Mesenchymal stem cell (in vitro differentiated cells and primary cell): ENCODE measurements at regions not wholly inside any gene's neighbourhood (a gene's known extent, or its start where the extent isn't known, plus 50 kb on each side); places are given as distances from the start of the nearest gene placed in this dataset.

Source experiments
- DNase-seq: peaks from one replicate; pipeline ENCODE4 v3.0.0-alpha.2; 2013
- H2AFZ ChIP-seq: one replicate; pipeline ENCODE4 v1.6.1; 2013; ENCODE audit warnings: low read depth, mild to moderate bottlenecking, control low read depth, inconsistent platforms, low read length, moderate library complexity
- H2AK5ac ChIP-seq: 2 replicates; pipeline ENCODE4 v1.6.1; 2013; ENCODE audit warnings: low read length, moderate library complexity, mild to moderate bottlenecking, inconsistent platforms; ENCODE audit not compliant: severe bottlenecking
- H2BK120ac ChIP-seq: one replicate; pipeline ENCODE4 v1.6.1; 2013; ENCODE audit warnings: low read depth, mild to moderate bottlenecking, inconsistent platforms, low read length, moderate library complexity
- H2BK12ac ChIP-seq, 2 experiments: one replicate each; pipeline ENCODE4 v1.6.1; 2013; ENCODE audit warnings: inconsistent platforms in 2 of 2, low read length in 2 of 2, mild to moderate bottlenecking in 2 of 2, moderate library complexity in 2 of 2, control low read depth in 1 of 2
- H2BK15ac ChIP-seq: one replicate; pipeline ENCODE4 v1.6.1; 2013; ENCODE audit warnings: mild to moderate bottlenecking, low read depth, inconsistent platforms; ENCODE audit not compliant: poor library complexity, severe bottlenecking
- H2BK5ac ChIP-seq: 2 replicates; pipeline ENCODE4 v1.6.1; 2013; ENCODE audit warnings: low read depth, mild to moderate bottlenecking, low read length, control low read depth, inconsistent platforms; ENCODE audit not compliant: poor library complexity, severe bottlenecking
- H3K14ac ChIP-seq, 2 experiments: one replicate each; pipeline ENCODE4 v1.6.1; 2013; ENCODE audit warnings: inconsistent platforms in 2 of 2, low read length in 2 of 2, control low read depth in 1 of 2, mild to moderate bottlenecking in 1 of 2, moderate library complexity in 1 of 2
- H3K18ac ChIP-seq, 2 experiments: one replicate each; pipeline ENCODE4 v1.6.1; 2013; ENCODE audit warnings: inconsistent platforms in 2 of 2, low read length in 2 of 2, control low read depth in 1 of 2, low read depth in 1 of 2, mild to moderate bottlenecking in 1 of 2
- H3K23ac ChIP-seq, 2 experiments: one replicate each; pipeline ENCODE4 v1.6.1; 2013; ENCODE audit warnings: inconsistent platforms in 2 of 2, low read length in 2 of 2, mild to moderate bottlenecking in 2 of 2, moderate library complexity in 2 of 2, control low read depth in 1 of 2
- H3K27ac ChIP-seq: 2 replicates; pipeline ENCODE4 v1.5.1; 2013; ENCODE audit warnings: mild to moderate bottlenecking, moderate library complexity, low read length, control low read depth, inconsistent platforms; ENCODE audit not compliant: poor library complexity, severe bottlenecking
- H3K27me3 ChIP-seq, 2 experiments: 2 replicates each; pipeline versions ENCODE4 v1.6.1 to v1.7.0; 2013; ENCODE audit warnings: low read length in 2 of 2, mild to moderate bottlenecking in 2 of 2, moderate library complexity in 2 of 2, control low read depth in 1 of 2, inconsistent platforms in 1 of 2; ENCODE audit not compliant: control insufficient read depth in 1 of 2, insufficient read depth in 1 of 2
- H3K36me3 ChIP-seq, 2 experiments: 2 replicates each; pipeline versions ENCODE4 v1.6.1 to v1.7.0; 2013; ENCODE audit warnings: low read length in 2 of 2, control low read depth in 1 of 2, inconsistent platforms in 1 of 2, low read depth in 1 of 2, mild to moderate bottlenecking in 1 of 2; ENCODE audit not compliant: insufficient read depth in 2 of 2, control insufficient read depth in 1 of 2
- H3K4ac ChIP-seq, 2 experiments: one replicate each; pipeline ENCODE4 v1.6.1; 2013; ENCODE audit warnings: inconsistent platforms in 2 of 2, low read length in 2 of 2, mild to moderate bottlenecking in 2 of 2, moderate library complexity in 2 of 2, control low read depth in 1 of 2, low read depth in 1 of 2
- H3K4me1 ChIP-seq: 2 replicates; pipeline ENCODE4 v1.6.1; 2013; ENCODE audit warnings: low read depth, low read length, control low read depth; ENCODE audit not compliant: control insufficient read depth, insufficient read depth
- H3K4me2 ChIP-seq: 2 replicates; pipeline ENCODE4 v1.6.1; 2013; ENCODE audit warnings: low read length, mild to moderate bottlenecking, inconsistent platforms; ENCODE audit not compliant: poor library complexity, severe bottlenecking
- H3K4me3 ChIP-seq, 2 experiments: 2 replicates each; pipeline versions ENCODE4 v1.5.1 to v1.7.0; 2013; ENCODE audit warnings: low read length in 2 of 2, mild to moderate bottlenecking in 2 of 2, control low read depth in 1 of 2, low read depth in 1 of 2; ENCODE audit not compliant: insufficient read depth in 1 of 2
- H3K79me1 ChIP-seq: replicated peaks from 2 replicates; pipeline ENCODE4 v1.6.1; 2013; ENCODE audit warnings: mild to moderate bottlenecking, control low read depth, low read length, inconsistent platforms; ENCODE audit not compliant: poor library complexity, severe bottlenecking
- H3K9ac ChIP-seq: 2 replicates; pipeline ENCODE4 v1.7.0; 2013; ENCODE audit warnings: mild to moderate bottlenecking, low read length, moderate library complexity
- H3K9me3 ChIP-seq: 2 replicates; pipeline ENCODE4 v1.7.0; 2013; ENCODE audit warnings: mild to moderate bottlenecking, low read length; ENCODE audit not compliant: control insufficient read depth
- H4K8ac ChIP-seq: one replicate; pipeline ENCODE4 v1.6.1; 2013; ENCODE audit warnings: inconsistent platforms, mild to moderate bottlenecking, low read length, moderate library complexity
- H4K91ac ChIP-seq: one replicate; pipeline ENCODE4 v1.6.1; 2013; ENCODE audit warnings: mild to moderate bottlenecking, low read length, inconsistent platforms
- WGBS: methylation state at CpG from one replicate; pipeline ENCODE4 v1.1.7; 2013; ENCODE audit warnings: mixed read lengths; 5-methylcytosine and 5-hydroxymethylcytosine counted together

DNA sequence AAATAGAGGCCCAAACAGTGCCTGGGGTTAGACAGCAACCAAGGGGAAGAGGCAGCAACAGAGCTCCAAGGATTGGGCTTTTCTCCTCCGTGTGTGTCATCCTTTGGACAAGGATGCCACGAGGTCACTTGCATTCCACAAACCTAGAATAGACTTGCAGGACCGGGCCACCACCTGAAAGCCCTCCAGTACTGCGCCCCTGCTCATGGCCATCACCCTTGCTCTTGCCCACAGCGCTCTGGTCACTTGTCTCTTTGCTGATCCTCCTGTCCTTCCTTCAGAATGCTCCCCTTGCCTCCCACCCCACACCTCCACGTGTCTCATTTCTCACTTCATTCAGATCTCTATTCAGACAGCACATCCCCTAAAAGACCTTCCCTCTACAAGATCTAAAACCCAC is 247.4 kb downstream of the MATN1 start:
- Histone ChIP-seq H2BK15ac (no peak overlapping the region), H4K91ac (no peak overlapping the region), H3K9me3 (peaks cover 10% of the 10 kb centered on the region), H3K36me3 (no peaks in the 10 kb centered on the region), H3K9ac (no peak overlapping the region), H2BK5ac (no peak overlapping the region), H2BK120ac (no peak overlapping the region), H3K4me3 (no peak overlapping the region), H3K4me2 (no peak overlapping the region), H2AK5ac (no peak overlapping the region), H2BK12ac (no peak overlapping the region), H3K4me1 (no peaks in the 10 kb centered on the region), H3K23ac (no peak overlapping the region), H3K79me1 (no peaks in the 10 kb centered on the region), H3K27me3 (peaks cover 0 to 7% of the 10 kb centered on the region in 2 experiments), H2AFZ (no peak overlapping the region), H3K14ac (no peak overlapping the region), H3K4ac (no peak overlapping the region), H3K18ac (no peak overlapping the region), H4K8ac (no peak overlapping the region), H3K27ac (no peak overlapping the region)
- no peak for DNase-seq
- 47% methylated on average over 6 of the region's 6 CpGs for WGBS

- Histone ChIP-seq H3K4me3 (no peak overlapping the region), H3K4me1 (no peaks in the 10 kb centered on the region), H3K18ac (no peak overlapping the region), H4K91ac (no peak overlapping the region), H4K8ac (no peak overlapping the region), H3K79me1 (no peaks in the 10 kb centered on the region), H3K14ac (no peak overlapping the region), H2BK120ac (no peak overlapping the region), H2BK15ac (no peak overlapping the region), H3K9me3 (peaks cover 2% of the 10 kb centered on the region), H3K36me3 (no peaks in the 10 kb centered on the region), H2AK5ac (no peak overlapping the region), H3K4ac (no peak overlapping the region), H3K27ac (no peak overlapping the region), H3K9ac (no peak overlapping the region), H3K4me2 (no peak overlapping the region), H2BK12ac (no peak overlapping the region), H2BK5ac (no peak overlapping the region), H3K23ac (no peak overlapping the region), H3K27me3 (peaks cover 0 to 7% of the 10 kb centered on the region in 2 experiments), H2AFZ (no peak overlapping the region)
- no peak for DNase-seq
- WGBS, result 77% methylated on average over 9 of the region's 9 CpGs
Measured at GRCh38 chr1:30475201-30475600, 248.2 kb downstream of the MATN1 start.

DNA sequence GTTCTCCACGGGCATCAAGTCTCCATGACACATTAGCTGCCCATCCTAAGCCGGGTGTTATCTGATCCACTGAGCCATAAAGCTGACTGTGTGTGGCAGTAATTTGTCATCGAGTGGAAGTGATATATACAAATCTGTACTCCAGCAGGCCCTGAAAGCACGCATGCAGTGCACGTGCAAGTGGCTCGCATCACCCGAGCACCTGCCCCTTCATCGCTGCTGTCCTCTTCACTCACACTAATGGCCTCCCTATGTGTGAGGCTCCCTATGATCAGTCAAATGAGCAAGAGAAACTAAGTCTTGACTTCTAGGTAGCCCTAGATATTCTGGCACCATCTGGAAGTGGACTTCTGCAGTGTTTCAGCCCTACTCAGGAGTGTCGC is 248.6 kb downstream of the MATN1 start:
- Histone ChIP-seq H3K4me1 (no peaks in the 10 kb centered on the region), H3K27me3 (peaks cover 0 to 7% of the 10 kb centered on the region in 2 experiments), H4K8ac (no peak overlapping the region), H3K18ac (no peak overlapping the region), H2AFZ (no peak overlapping the region), H3K36me3 (no peaks in the 10 kb centered on the region), H4K91ac (no peak overlapping the region), H3K4me3 (no peak overlapping the region), H2BK120ac (no peak overlapping the region), H3K9ac (no peak overlapping the region), H3K4me2 (no peak overlapping the region), H3K9me3 (no peaks in the 10 kb centered on the region), H2AK5ac (no peak overlapping the region), H3K23ac (no peak overlapping the region), H3K14ac (no peak overlapping the region), H2BK12ac (no peak overlapping the region), H3K27ac (no peak overlapping the region), H2BK5ac (no peak overlapping the region), H3K4ac (no peak overlapping the region), H2BK15ac (no peak overlapping the region), H3K79me1 (no peaks in the 10 kb centered on the region)
- DNase-seq, result no peak
- 72% methylated on average over 9 of the region's 9 CpGs for WGBS

DNA sequence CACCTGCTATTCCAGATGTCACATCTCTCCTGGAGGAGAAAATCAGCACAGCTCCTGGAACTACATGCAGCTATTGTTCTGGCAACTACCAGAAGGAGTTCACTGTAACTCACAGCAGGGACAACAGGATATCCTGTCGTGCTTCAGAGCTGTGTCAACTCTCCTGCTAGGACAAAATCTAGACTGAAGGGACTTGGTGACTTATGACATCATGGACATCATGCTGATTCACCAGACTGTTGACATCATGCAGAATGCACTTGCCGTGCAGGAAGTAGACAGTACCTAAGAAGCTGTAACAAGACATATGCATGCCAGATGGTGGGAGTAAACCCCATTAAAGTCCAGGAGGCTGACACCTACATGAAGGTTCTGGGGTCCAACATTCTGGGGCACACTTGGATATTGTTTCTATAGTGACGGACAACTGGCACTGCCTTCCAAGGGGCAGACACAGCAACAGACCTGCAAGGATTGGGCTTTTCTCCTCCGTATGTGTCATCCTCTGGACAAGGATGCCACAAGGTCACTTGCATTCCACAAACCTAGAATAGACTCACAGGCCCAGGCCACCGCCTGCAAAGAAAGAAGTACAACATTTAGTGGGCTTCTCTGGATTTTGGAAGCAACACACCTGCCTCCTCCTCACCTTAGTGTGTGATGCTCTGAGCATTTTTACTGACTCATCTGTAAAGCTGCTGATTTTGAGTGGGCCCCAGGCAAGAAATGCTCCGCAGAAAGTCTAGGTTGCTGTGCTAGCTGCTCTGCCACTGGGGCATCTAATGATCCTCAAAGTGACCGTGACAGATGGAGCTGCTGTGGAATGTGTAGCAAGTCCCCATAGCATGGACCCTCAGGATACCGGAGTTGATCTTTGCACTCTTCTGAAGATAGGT is 249.2 kb downstream of the MATN1 start:
- Histone ChIP-seq H3K4ac (no peak overlapping the region), H3K4me2 (no peak overlapping the region), H3K27me3 (peaks cover 0 to 7% of the 10 kb centered on the region in 2 experiments), H4K8ac (no peak overlapping the region), H3K4me3 (no peak overlapping the region), H2BK120ac (no peak overlapping the region), H2BK12ac (no peak overlapping the region), H2BK15ac (no peak overlapping the region), H3K9ac (no peak overlapping the region), H3K23ac (no peak overlapping the region), H3K4me1 (no peaks in the 10 kb centered on the region), H3K9me3 (no peaks in the 10 kb centered on the region), H3K36me3 (no peaks in the 10 kb centered on the region), H2AFZ (no peak overlapping the region), H4K91ac (no peak overlapping the region), H2AK5ac (no peak overlapping the region), H2BK5ac (no peak overlapping the region), H3K14ac (no peak overlapping the region), H3K18ac (no peak overlapping the region), H3K79me1 (no peaks in the 10 kb centered on the region), H3K27ac (no peak overlapping the region)
- WGBS, result 69% methylated on average over 8 of the region's 8 CpGs
- no peak for DNase-seq
